ENCODE measurements at regions not wholly inside any gene's neighbourhood (a gene's known extent, or its start where the extent isn't known, plus 50 kb on each side); places are given as distances from the start of the nearest gene placed in this dataset.

GRCh38 chr3:43995547-43996378, 245.9 kb upstream of the TOPAZ1 start:
- peak; percentile 3 to 38 for DNase-seq

GRCh38 chr3:43996379-43997301, 245.0 kb upstream of the TOPAZ1 start:
- DNase-seq: peak; percentile 44 to 67

- DNase-seq: no peak
Observed at GRCh38 chr3:43997316-43997715, 244.4 kb upstream of the TOPAZ1 start.

GRCh38 chr3:43997788-43998369, 243.8 kb upstream of the TOPAZ1 start:
- peak in 1 of 2 experiments; percentile 39 for DNase-seq

- peak in 1 of 2 experiments; percentile 39 for DNase-seq
Observed at GRCh38 chr3:43998370-43998835, 243.3 kb upstream of the TOPAZ1 start.

GRCh38 chr3:43998836-43999727, 242.6 kb upstream of the TOPAZ1 start:
- peak; percentile 59 to 87 for DNase-seq

GRCh38 chr3:43999728-44000319, 241.9 kb upstream of the TOPAZ1 start:
- peak in 1 of 2 experiments; percentile 42 for DNase-seq

GRCh38 chr3:44000586-44000985, 241.1 kb upstream of the TOPAZ1 start:
- no peak for DNase-seq

- no peak for DNase-seq
Observed at GRCh38 chr3:44001072-44001471, 240.6 kb upstream of the TOPAZ1 start.

- no peak for DNase-seq
Observed at GRCh38 chr3:44003801-44004200, 237.9 kb upstream of the TOPAZ1 start.

GRCh38 chr3:44011680-44012079, 230.0 kb upstream of the TOPAZ1 start:
- no peak for DNase-seq

GRCh38 chr3:44012160-44012899, 229.4 kb upstream of the TOPAZ1 start:
- no peak for DNase-seq

- no peak for DNase-seq
Observed at GRCh38 chr3:44013967-44014366, 227.7 kb upstream of the TOPAZ1 start.

GRCh38 chr3:44015170-44015569, 226.5 kb upstream of the TOPAZ1 start:
- no peak for DNase-seq

- no peak for DNase-seq
Observed at GRCh38 chr3:44016818-44017217, 224.9 kb upstream of the TOPAZ1 start.

- DNase-seq: no peak
Observed at GRCh38 chr3:44018926-44019325, 222.8 kb upstream of the TOPAZ1 start.

- DNase-seq: no peak
Observed at GRCh38 chr3:44019736-44020135, 221.9 kb upstream of the TOPAZ1 start.

- DNase-seq: peak in 1 of 2 experiments; percentile 6
Observed at GRCh38 chr3:44020143-44020542, 221.5 kb upstream of the TOPAZ1 start.

GRCh38 chr3:44021651-44022594, 219.8 kb upstream of the TOPAZ1 start:
- DNase-seq: no peak
